NCI-H2029 treated with DMSO at 0.1 percent for 48 hours (cell line): ENCODE measurements at regions not wholly inside any gene's neighbourhood (a gene's known extent, or its start where the extent isn't known, plus 50 kb on each side); places are given as distances from the start of the nearest gene placed in this dataset.
A peak's percentile ranks its signal among the peaks of the same experiment; 100 is the strongest.
"Not testable (repeated sequence)": the region's sequence is repeated elsewhere in the genome, so short reads cannot be mapped to it uniquely, and the experiment has no call there.

Experiments used
- DNase-seq: peaks from one replicate; lab custom pipeline; 2025; lab: John Stamatoyannopoulos, UW

DNA sequence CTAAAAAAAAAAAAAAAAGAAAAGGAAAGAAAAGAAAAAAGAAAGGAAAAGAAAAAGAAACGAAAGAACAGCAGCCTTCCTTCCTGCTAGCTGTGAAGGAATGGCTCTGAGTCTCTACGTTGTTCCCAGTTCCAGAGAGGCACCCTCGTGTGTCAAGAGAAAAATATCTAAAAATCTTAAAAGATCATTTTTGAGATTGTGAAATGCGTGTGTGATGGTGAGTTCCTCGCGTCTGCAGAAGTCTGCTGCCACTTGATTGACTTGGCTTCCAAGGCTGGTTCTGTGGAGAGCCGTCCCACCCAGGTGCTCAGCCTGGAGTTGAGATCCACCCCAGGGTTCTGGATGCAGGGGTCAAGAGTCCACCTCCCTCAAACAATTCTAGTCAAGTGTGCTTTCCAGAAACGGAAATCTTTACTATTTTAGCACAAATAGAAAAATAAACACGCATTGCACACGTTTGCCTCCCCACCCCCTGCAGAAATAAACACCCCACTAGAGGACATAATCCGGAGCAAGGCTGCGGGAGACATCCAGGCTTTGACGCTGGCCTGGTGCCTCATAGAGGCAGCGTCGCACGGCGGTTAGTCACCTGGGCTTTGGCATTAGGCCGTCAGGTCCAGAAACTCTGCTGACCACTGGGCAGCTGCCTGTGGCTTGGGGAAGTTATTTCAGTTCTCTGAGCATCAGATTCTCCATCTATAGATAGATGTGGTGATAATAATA is 265.4 kb downstream of the FAM43A start:
- no peak for DNase-seq

DNA sequence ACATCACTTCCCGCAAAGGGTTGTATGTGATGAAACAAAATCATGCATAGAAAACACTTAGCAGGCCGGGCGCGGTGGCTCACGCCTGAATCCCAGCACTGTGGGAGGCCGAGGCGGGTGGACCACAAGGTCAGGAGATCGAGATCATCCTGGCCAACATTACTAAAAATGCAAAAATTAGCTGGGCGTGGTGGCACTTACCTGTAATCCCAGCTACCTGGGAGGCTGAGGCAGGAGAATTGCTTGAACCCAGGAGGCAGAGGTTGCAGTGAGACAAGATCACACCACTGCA is 265.9 kb downstream of the FAM43A start:
- DNase-seq, result not testable (repeated sequence)

GRCh38 chr3:194951931-194952582 is 266.4 kb downstream of the FAM43A start:
- DNase-seq, result no peak

- DNase-seq, result peak; percentile 50
Measured at GRCh38 chr3:194952841-194953241, 267.2 kb downstream of the FAM43A start.

DNA sequence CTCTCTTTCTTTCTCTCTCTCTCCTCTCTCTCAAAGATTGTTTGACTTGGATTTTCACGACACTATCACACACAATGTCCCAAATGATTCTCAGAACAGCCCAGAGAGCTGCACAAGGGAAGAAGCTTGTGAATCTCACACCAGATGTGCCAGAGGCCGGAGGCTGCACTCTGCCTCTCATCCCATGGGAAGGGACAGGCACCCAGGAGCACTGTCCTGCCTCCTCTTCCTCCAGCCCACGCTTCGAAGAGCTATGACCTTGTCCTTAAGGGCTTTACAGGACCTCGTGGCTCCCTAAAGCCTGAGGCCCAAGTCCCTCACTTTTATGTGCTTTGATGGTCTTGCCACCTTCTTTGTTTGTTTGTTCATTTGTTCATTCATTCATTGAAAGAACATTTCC is 267.6 kb downstream of the FAM43A start:
- DNase-seq, result no peak

DNA sequence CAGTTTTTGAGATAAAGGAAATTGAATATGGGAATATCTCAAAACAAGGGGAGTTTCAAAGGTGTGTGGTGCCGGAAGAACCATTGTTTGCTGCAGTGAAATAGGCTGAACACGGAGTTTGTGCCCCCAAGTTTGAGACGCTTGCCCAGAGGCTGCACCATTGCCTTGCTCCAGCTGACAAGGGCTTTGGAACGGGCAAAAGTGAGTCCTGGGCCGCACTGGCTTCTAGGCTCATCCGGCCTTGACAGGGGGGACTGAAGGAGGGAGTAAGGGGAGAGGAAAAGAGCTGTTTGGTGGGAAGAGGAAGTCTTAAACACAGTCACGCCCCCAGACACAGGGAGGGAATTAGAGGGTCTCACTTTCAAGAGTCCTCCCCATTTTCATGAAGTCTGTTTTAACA is 269.9 kb downstream of the FAM43A start:
- DNase-seq, result no peak

DNA sequence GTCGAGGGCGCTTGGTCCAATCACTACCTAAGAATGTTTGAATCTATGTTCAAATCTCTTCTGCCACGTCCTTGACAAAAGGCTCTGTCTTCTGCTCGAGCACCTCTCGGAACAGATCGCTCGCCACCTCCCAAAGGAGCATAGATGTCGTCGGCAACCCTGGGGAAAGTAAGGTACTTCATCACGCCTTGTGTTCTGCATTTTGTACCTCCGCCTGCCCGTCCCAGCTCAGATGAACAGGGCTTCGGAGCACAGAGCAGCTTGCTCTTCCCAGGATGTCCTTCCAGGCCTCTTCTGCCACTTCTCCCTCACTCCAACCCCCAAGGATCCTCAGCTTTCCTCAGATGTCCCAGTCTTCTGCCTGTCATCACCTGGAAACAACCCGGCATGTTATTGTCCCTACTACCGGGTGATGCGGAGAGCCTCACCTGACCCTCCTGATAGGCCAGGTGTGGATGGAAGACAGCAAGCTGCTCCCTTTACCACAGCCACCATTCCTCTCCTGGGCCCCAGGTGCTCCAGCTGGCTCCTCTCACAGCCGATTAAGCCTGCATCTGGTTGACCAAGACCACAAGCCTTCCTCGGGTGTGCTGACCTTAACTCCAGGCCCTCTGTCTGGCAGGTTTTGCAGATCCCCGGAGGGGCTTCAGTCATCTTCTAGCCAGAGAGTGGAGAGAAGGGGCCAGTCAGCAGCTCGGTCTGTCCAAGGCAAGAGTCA is 270.5 kb downstream of the FAM43A start:
- DNase-seq, result no peak

- DNase-seq, result no peak
Measured at GRCh38 chr3:194956697-194957396, 271.2 kb downstream of the FAM43A start.

DNA sequence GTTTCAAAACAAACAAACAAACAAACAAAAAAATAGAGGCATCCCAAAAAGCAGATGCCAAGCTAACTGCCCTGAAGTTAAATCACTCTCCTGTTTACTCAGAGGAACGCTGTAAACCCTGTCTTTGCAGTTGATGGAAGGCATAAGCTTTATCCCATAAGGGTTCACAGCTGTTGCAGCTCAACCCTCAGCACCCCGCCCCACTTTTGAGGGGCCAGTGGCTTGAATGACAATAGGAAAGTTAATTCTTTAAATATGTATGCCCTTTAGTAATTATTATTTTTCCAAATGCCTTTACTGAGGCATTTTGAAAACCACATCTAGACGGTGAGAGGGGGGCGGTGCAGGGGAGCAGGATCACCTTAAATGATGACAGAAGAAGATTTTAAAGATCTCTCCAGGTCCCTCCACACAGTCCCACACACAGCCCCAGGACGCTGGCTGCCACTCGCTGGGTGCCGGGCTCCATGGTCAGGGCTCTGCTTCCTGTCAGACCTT is 272.1 kb downstream of the FAM43A start:
- no peak for DNase-seq

DNA sequence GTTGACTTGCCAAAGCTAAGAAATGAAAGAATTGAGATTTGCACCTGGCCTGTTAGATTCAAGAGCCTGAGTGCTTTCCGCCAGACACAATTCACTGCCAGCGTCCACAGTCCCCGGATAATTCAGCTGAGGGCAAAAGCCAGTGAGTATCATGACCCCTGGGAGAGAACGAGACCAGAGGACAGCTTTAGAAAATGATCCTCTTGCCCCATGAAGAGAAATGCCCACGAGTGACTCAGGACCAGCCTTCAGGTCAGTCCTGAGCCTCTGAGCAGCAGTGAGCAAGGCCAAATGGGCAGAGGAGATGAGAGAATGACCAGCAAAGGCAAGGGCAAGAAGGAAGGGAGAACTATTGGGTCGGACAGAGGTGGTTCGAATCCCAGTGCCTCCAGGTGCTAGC is 273.5 kb downstream of the FAM43A start:
- DNase-seq, result no peak

DNA sequence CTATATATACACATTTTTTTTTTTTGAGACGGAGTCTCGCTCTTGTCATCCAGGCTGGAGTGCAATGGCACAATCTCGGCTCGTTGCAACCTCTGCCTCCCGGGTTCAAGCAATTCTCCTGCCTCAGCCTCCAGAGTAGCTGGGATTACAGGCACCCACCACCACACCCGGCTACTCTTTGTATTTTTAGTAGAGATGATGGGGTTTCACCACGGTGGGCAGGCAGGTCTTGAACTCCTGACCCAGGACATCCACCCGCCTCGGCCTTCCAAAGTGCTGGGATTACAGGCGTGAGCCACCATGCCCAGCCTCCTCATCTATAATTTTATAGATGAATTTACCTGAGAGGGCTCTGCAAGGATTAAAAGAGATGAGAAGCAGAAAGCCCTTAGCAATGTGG is 274.0 kb downstream of the FAM43A start:
- DNase-seq, result not testable (repeated sequence)

DNA sequence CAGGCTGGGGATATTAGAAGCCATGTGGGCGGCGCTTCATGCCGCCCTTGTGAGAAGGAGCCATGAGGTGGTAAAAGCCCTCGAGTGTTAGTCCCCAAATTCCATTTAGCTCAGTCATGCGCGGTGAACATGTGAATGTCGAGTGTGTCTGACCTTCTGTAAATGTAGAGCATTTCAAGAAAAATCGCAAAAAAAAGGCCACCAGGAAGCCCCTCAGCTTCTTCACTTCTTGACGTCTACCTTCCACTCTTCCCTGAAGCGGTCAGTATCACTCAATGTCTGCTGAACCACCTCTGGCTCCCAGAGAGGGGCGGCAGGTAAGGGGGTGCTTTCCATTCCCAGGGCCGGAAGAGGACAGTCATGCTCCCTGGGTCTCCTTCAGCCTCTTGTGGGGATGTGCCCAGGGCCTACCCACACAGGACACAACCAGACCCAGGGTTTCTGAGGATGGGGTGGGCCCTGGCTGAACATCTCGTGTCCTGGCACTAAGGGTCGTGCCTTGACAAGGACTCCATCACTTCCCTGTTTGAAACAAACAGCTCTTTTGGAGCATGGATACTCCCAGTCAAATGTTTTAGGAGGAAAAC is 274.9 kb downstream of the FAM43A start:
- no peak for DNase-seq

GRCh38 chr3:194961149-194961548 is 275.5 kb downstream of the FAM43A start:
- DNase-seq, result no peak

- no peak for DNase-seq
Measured at GRCh38 chr3:194961571-194961970, 275.9 kb downstream of the FAM43A start.

DNA sequence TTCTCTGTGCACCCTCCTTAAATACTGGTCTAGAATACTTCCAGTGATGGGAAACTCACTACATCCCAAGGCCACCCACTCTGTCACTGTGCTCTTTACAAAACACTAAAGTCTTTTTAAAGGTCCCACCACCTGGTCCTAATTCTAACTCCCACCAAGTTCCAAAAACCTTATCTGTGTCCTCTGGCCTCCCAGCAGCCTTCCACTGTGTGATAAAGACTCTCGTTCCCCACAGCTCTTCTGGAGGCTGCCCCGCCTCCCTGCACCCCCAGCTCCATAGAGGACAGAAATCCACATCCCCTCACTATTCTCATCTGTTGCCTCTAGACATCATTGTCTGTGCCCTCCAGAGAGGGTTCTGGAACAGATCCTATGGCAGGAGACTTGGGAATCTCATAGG is 276.4 kb downstream of the FAM43A start:
- DNase-seq, result no peak

DNA sequence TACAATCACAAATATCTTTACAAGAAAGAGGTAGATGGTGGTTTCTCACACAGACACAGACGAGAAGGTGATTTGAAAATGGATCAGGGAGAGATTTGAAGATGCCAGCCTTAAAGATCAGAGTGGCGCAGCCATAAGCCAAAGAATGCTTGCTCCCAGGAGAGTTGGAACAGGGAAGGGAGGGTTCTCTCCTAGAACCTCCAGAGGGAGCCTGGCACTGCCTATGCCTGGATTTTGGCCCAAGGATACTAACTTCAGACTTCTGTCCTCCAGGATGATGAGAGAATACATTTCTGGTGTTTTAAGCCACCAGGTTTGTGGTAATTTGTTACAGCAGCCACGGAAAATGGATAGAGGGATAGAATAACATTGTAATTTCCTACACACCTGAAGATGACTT is 279.1 kb downstream of the FAM43A start:
- DNase-seq, result no peak

DNA sequence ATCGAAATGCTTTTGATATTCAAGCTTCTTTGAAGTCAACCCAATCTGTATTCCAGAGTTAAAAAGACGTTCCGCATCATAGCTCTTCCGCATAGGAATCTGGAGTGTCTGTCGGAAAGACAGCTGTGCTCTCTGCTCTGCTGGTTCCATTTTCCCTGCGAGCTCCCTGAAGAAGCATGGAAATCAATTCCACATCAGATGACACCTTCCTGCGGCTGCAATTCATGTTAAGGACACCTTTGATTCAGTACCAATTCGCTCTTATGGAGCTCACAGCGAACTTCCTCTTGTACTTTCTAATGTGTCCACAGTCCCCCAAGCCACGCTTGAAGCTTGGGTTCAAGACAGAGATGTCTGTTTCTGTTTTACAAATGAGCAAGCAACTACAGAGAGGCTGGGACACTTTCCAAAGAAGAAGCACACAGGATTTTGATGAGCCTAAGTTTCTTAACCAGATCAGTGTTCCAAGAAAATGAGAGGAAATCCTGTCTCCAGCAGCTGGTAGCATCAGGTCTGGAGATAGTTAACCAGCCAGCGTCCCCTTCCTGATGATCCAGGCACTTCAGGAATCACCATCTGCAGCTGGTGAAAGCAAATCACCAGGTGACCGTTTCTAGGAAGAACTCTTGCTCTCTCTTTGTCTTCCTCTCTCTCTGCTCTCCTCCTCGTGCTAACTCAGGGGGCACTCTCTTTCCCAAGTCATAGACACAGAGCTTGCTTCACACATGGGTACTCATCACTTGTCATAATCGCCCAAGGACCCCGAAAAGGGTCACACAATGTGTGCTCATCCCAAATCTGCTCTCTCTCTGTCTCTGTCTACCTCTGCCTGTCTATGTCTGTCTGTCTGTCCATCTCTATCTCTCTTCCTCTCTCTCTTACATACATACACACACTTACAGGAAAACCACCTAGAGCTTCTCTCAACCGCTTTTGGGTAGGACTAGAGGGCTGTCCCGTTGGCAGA is 281.8 kb downstream of the FAM43A start:
- DNase-seq, result no peak

GRCh38 chr3:194970066-194970465 is 284.4 kb downstream of the FAM43A start:
- DNase-seq, result no peak

GRCh38 chr3:194971009-194971408 is 285.3 kb downstream of the FAM43A start:
- no peak for DNase-seq

DNA sequence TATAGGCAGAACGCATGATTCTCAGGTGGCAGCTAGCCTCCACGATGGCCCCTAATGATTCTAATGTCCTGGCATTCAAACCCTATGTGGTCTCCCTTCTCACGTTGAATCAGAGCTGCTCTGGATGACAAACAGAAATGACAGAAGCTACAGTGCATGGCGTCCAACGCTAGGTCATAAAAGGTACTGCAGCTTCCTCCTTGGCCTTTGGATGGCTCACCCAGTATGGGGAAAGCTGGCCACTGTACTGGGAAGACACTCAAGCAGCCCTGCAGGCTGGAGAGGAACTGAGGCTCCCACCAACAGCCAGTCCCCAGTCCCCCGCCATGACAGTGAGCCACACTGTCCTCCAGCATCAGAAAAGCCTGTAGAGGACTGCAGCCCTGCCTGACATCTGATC is 286.3 kb downstream of the FAM43A start:
- no peak for DNase-seq

GRCh38 chr3:194972641-194973040 is 287.0 kb downstream of the FAM43A start:
- no peak for DNase-seq
